SIG-M5 (cell line): ENCODE measurements at regions not wholly inside any gene's neighbourhood (a gene's known extent, or its start where the extent isn't known, plus 50 kb on each side); places are given as distances from the start of the nearest gene placed in this dataset.

Experiments used
- DNase-seq: peaks from one replicate; lab custom pipeline; 2025; lab: John Stamatoyannopoulos, UW

GRCh38 chr1:228990906-228991569 is 255.8 kb downstream of the RHOU start:
- peak; percentile 32 for DNase-seq

- DNase-seq = no peak
Observed at GRCh38 chr1:228992044-228992443, 256.8 kb downstream of the RHOU start.

GRCh38 chr1:228992907-228993535 is 257.7 kb downstream of the RHOU start:
- DNase-seq = no peak

GRCh38 chr1:228994676-228995594 is 259.7 kb downstream of the RHOU start:
- no peak for DNase-seq

GRCh38 chr1:228996281-228996680 is 261.0 kb downstream of the RHOU start:
- no peak for DNase-seq

DNA sequence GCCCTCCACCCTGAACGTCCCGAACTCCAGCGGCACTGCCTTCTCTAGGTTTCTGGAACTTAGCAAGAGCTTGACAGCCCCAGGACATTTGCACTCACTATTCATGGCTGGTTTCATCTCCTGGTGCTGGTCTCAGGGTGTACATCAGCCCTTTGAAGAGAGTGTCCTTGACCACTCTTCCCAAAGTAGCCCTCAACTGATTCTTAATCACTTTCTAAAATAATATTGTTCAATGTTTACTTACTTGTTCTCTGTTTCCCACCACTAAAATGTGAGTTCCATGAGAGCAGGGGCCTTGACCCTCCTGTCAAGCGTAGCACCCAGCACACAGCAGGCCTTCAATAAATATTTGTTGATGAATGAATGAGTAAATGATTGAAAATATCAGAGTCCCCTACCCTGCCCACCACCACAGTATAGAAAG is 262.5 kb downstream of the RHOU start:
- DNase-seq = no peak

DNA sequence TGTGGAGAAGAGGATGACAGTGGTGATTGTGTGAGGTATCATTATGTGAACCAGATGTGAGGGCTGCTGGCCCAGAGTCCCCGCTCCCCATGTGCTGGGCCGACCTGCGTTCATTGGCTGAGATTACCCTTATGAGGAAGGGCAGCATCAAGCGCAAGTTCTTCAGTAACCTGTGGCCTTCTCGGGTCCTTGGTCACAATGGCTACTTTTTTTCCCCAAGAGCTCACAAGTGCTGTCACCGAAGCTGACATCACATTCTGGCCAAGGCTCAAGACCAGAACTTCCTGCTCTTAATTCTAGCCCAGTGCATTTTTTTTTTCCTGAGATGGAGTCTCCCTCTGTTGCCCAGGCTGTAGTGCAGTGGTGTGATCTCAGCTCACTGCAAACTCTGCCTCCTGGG is 262.9 kb downstream of the RHOU start:
- no peak for DNase-seq

- no peak for DNase-seq
Observed at GRCh38 chr1:228999446-229000170, 264.3 kb downstream of the RHOU start.

DNA sequence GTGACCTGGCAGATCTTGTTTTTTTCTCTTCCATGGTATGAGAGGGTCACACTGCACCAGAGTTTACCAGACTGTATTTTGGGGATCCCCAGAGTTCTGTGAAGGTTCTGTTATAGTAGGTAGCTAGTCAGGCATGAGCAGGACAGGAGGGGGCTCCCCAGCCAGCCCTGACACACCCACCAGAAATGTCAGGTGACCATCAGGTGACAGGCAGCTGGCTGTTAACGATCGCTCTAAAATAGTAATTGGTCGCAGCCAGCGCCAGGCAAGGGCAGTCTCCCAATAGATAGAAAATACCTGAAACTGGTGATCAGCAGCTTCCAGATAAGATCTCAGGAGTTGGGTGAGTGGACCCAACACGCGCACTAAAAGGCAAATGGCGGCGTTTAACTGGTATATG is 264.9 kb downstream of the RHOU start:
- DNase-seq = no peak

- no peak for DNase-seq
Observed at GRCh38 chr1:229001467-229002011, 266.3 kb downstream of the RHOU start.

DNA sequence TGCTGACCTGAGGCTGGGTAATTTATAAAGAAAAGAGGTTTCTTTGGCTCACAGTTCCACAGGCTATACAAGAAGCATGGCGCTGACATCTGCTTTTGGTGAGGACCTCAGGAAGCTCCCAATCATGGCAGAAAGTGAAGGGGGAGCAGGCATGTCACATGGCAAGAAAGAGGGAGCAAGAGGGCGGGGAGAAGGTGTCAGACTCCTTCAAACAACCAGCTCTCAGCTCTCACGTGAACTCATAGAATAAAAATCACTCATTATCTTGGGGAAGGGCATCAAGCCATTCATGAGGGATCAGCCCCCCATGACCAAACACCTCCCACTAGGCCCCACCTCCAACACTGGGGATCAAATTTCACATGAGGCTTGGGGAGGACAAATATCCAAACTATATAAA is 266.8 kb downstream of the RHOU start:
- DNase-seq = no peak

DNA sequence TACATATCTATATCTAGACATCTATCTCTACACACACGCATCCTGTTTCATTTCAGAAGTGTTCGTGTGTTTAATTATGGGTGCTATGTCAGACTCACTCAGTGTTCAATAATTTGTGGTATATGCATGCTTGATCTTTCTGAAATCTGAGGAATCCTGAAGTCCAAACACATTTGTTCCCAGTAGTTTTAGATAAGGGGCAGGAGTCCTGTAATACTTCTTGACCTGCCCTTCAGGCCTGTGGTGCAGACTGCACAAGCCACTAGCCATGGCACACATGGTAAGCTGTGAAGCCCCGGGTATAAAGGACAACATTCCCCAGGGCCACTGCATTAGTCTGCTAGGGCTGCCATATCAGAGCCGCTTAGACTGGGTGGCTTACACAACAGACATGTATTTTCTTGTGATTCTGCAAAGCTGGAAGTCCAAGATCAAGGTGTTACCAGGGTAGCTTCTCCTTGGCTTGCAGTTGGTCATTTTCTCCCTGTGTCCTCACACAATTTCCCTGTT is 267.2 kb downstream of the RHOU start:
- no peak for DNase-seq

GRCh38 chr1:229003233-229004031 is 267.5 kb upstream of the RAB4A start:
- DNase-seq = no peak

- DNase-seq = no peak
Observed at GRCh38 chr1:229004066-229004833, 266.7 kb upstream of the RAB4A start.

GRCh38 chr1:229005097-229005496 is 265.8 kb upstream of the RAB4A start:
- no peak for DNase-seq

- DNase-seq = no peak
Observed at GRCh38 chr1:229005556-229005955, 265.4 kb upstream of the RAB4A start.

DNA sequence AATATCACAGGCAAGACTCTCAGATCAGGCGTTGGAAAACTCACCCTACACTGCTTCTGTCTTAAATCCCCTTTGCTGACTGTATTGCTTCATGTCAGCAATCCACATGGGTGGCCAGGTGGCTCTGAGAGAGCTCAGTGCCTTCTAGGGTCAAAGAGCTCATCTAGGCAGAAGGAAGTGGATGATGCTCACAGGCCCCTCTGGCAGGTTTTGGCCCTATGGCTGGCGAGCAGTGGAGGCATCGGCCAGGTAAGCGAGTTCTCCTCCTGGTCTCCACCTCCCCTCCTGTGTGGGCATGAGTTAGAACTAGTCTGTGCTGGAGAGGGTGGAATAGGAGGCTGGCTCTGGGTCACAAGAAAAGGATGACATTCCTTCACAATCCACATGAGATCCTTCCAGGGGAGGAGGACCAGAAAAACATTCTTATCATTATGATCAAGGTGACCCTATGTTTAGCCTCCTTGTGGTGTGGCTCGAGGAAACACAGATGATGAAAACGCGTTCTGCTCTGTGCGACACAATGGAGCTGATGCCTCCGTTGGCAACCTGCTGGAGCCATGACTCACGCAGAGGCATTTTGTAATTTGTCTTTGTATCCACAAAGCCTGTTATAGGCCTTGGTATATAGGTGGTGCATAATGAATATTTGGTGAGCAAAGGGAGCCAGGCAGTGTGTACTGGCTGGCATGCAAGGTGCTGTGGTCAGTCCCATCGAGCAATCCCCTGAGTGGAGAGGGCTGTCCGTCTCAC is 264.6 kb upstream of the RAB4A start:
- no peak for DNase-seq

DNA sequence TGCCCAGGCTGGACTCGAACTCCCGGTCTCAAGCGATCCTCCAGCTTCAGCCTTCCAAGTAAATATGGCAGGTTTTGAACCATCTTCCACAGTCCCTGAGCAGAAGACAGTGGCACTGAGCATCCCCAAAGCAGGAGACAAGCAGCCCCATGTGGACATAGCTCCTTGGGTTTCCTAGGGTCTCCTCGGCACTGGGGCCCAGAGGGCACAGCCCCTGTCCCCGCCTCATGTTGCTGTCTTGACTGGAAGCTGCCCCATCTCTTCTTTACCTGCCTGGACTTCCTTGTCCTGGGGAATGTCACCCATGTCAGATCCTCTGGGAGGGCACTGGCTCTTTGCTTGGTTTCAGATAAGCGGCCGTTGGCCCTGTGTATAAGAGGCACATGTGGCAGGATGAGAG is 263.7 kb upstream of the RAB4A start:
- no peak for DNase-seq

DNA sequence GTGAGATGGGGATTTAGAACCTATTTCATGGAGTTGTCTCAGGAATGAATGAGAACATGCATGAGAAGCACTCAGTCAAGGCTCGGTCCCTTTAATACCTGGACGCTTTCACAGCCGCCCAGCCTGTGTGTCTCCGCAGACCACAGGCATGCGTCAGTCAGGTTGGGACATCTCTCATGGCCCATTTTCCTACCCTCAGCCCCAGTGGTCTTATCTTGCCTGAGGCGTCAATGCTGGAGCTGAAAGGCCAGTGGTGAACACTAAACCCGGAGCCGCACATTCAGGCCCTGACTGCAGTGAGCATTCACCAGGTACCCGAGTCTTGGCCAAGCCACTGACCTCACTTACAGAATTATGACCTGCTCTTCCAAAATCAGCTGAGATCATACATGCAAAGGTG is 263.2 kb upstream of the RAB4A start:
- no peak for DNase-seq
